ENCODE measurements at regions not wholly inside any gene's neighbourhood (a gene's known extent, or its start where the extent isn't known, plus 50 kb on each side); places are given as distances from the start of the nearest gene placed in this dataset.

- no peak for TF ChIP-seq CTCF (IDR thresholded peaks at IDR 0.05)
- Mint-ChIP-seq H3K4me3 (peak overlapping the region; percentile 49; the same call in 1 of the 2 replicates), H3K4me1 (ENCODE audit: low read depth) (peaks cover 57% of the 10 kb centered on the region), H3K36me3 (ENCODE audit: low read depth) (no peaks in the 10 kb centered on the region), H3K9me3 (no peaks in the 10 kb centered on the region), H3K27me3 (ENCODE audit: insufficient read depth) (peaks cover 3% of the 10 kb centered on the region; the same call in 1 of the 2 replicates), H3K27ac (peak overlapping the region; percentile 14; the same call in 1 of the 2 replicates)
- peak; percentile 36 for DNase-seq
Observed at GRCh38 chr3:134709561-134710312, 58.9 kb upstream of the KY start.

GRCh38 chr3:134710313-134710680 lies 59.5 kb upstream of the KY start:
- Mint-ChIP-seq H3K27me3 (ENCODE audit: insufficient read depth) (peaks cover 3% of the 10 kb centered on the region; the same call in 1 of the 2 replicates), H3K4me3 (no peak overlapping the region; the same call in 1 of the 2 replicates), H3K4me1 (ENCODE audit: low read depth) (peaks cover 57% of the 10 kb centered on the region), H3K27ac (0 out of 2 replicates have a peak overlapping the region, but pooled peaks have one; percentile 9), H3K36me3 (ENCODE audit: low read depth) (no peaks in the 10 kb centered on the region), H3K9me3 (no peaks in the 10 kb centered on the region)
- no peak for DNase-seq
- no peak for TF ChIP-seq CTCF (IDR thresholded peaks at IDR 0.05)

- peak; percentile 13 for DNase-seq
- TF ChIP-seq CTCF (IDR thresholded peaks at IDR 0.05) = no peak
- H3K4me1 Mint-ChIP-seq (ENCODE audit: low read depth) = peaks cover 57% of the 10 kb centered on the region
- H3K27ac Mint-ChIP-seq = peak overlapping the region; percentile 14; the same call in 1 of the 2 replicates
- H3K27me3 Mint-ChIP-seq (ENCODE audit: insufficient read depth) = peaks cover 3% of the 10 kb centered on the region; the same call in 1 of the 2 replicates
- H3K4me3 Mint-ChIP-seq = no peak overlapping the region; the same call in 1 of the 2 replicates
- H3K9me3 Mint-ChIP-seq = no peaks in the 10 kb centered on the region
- H3K36me3 Mint-ChIP-seq (ENCODE audit: low read depth) = no peaks in the 10 kb centered on the region
Observed at GRCh38 chr3:134711284-134711683, 60.5 kb upstream of the KY start.

- H3K27ac Mint-ChIP-seq = no peak overlapping the region
- peaks cover 40% of the 10 kb centered on the region for H3K4me1 Mint-ChIP-seq (ENCODE audit: low read depth)
Observed at GRCh38 chr3:134713671-134714070, 62.8 kb upstream of the KY start.

GRCh38 chr3:134718726-134719125 lies 67.9 kb upstream of the KY start:
- Mint-ChIP-seq H3K4me1 (ENCODE audit: low read depth) (no peaks in the 10 kb centered on the region), H3K4me3 (no peak overlapping the region), H3K9me3 (no peaks in the 10 kb centered on the region), H3K27ac (no peak overlapping the region), H3K27me3 (ENCODE audit: insufficient read depth) (peaks cover 7% of the 10 kb centered on the region), H3K36me3 (ENCODE audit: low read depth) (no peaks in the 10 kb centered on the region)
- no peak for TF ChIP-seq CTCF (IDR thresholded peaks at IDR 0.05)
- DNase-seq = no peak

More at GRCh38 chr3:134713671-134714070, 62.8 kb upstream of the KY start:
- no peak for TF ChIP-seq CTCF (IDR thresholded peaks at IDR 0.05)
- no peaks in the 10 kb centered on the region for H3K36me3 Mint-ChIP-seq (ENCODE audit: low read depth)
- no peaks in the 10 kb centered on the region for H3K9me3 Mint-ChIP-seq
- DNase-seq = no peak
- peaks cover 7% of the 10 kb centered on the region for H3K27me3 Mint-ChIP-seq (ENCODE audit: insufficient read depth)
- H3K4me3 Mint-ChIP-seq = no peak overlapping the region

Data from HFFc6 (cell line).